Keratinocyte (primary cell): ENCODE measurements at regions not wholly inside any gene's neighbourhood (a gene's known extent, or its start where the extent isn't known, plus 50 kb on each side); places are given as distances from the start of the nearest gene placed in this dataset.

Experiments used
- CTCF ChIP-seq, 3 experiments: IDR thresholded peaks in 1 of 3; conservative IDR thresholded peaks in 1 of 3; optimal IDR thresholded peaks in 1 of 3; 2 replicates in 2 of 3; 3 replicates in 1 of 3; pipeline versions ENCODE3 to v1.5.1; 2011; ENCODE audit warnings: low read length in 3 of 3, mild to moderate bottlenecking in 3 of 3, moderate library complexity in 2 of 3, control low read depth in 1 of 3, inconsistent platforms in 1 of 3; ENCODE audit not compliant: insufficient read depth in 2 of 3; ENCODE audit errors: extremely low read depth in 1 of 3
- EZH2 ChIP-seq: IDR thresholded peaks from one replicate; pipeline ENCODE4 v1.6.1; 2012; ENCODE audit warnings: inconsistent platforms, mild to moderate bottlenecking, low read length, moderate library complexity

GRCh38 chr5:29983528-29984155, 1209.8 kb upstream of the CDH6 start:
- TF ChIP-seq CTCF (optimal IDR thresholded peaks at IDR 0.05 in 1 of 3, IDR thresholded peaks at IDR 0.05 in 1 of 3, conservative IDR thresholded peaks at IDR 0.05 in 1 of 3; ENCODE audit: extremely low read depth in 1 of 3, insufficient read depth in 2 of 3, low read length in 3 of 3) = no peak
- TF ChIP-seq EZH2 = no peak
